TTC549 (cell line): ENCODE measurements at regions not wholly inside any gene's neighbourhood (a gene's known extent, or its start where the extent isn't known, plus 50 kb on each side); places are given as distances from the start of the nearest gene placed in this dataset.
"Not testable (repeated sequence)": the region's sequence is repeated elsewhere in the genome, so short reads cannot be mapped to it uniquely, and the experiment has no call there.

Source experiments
- FAIRE-seq: peaks from 2 replicates; lab custom pipeline; 2012; peaks lifted over from hg19 to GRCh38; lab: Jason Lieb, UNC

GRCh38 chr2:61623747-61624146 is 85.6 kb upstream of the XPO1 start:
- no peak for FAIRE-seq

GRCh38 chr2:61620244-61621159 is 82.3 kb upstream of the XPO1 start:
- no peak for FAIRE-seq

GRCh38 chr2:61619561-61619960 is 81.4 kb upstream of the XPO1 start:
- FAIRE-seq = no peak

- FAIRE-seq = no peak
Observed at GRCh38 chr2:61617610-61618009, 79.5 kb upstream of the XPO1 start.

GRCh38 chr2:61605245-61605644 is 67.1 kb upstream of the XPO1 start:
- FAIRE-seq = no peak

- FAIRE-seq = no peak
Observed at GRCh38 chr2:61604433-61604832, 66.3 kb upstream of the XPO1 start.

GRCh38 chr2:61598515-61599156 is 60.5 kb upstream of the XPO1 start:
- not testable (repeated sequence) for FAIRE-seq

GRCh38 chr2:61597300-61598289 is 59.4 kb upstream of the XPO1 start:
- no peak for FAIRE-seq

- not testable (repeated sequence) for FAIRE-seq
Observed at GRCh38 chr2:61594201-61594600, 56.0 kb upstream of the XPO1 start.

GRCh38 chr2:61593648-61594047 is 55.5 kb upstream of the XPO1 start:
- FAIRE-seq = not testable (repeated sequence)

GRCh38 chr2:61590214-61590613 is 52.1 kb upstream of the XPO1 start:
- no peak for FAIRE-seq

- no peak for FAIRE-seq
Observed at GRCh38 chr2:61588566-61588965, 50.4 kb upstream of the XPO1 start.
